A673 (cell line): ENCODE measurements at regions not wholly inside any gene's neighbourhood (a gene's known extent, or its start where the extent isn't known, plus 50 kb on each side); places are given as distances from the start of the nearest gene placed in this dataset.

Experiments used
- BruUV-seq: library from RNA; stranded (reverse); fragments of 400-500 nt; replicated peaks from 2 replicates; lab custom pipeline; 2021; lab: Mats Ljungman, UMichigan
- CTCF ChIA-PET: fragments of 300-600 bp; sonication (Branson Sonifier 250); formaldehyde crosslinking; loops from one replicate; lab custom pipeline; 2022; ENCODE audit warnings: antibody characterized with exemption; lab: Charles Lee
- POLR2A ChIA-PET: fragments of 300-600 bp; sonication (Branson Sonifier 250); formaldehyde crosslinking; loops from one replicate; lab custom pipeline; 2022; ENCODE audit warnings: antibody characterized with exemption; ENCODE audit not compliant: low non-redundant PET; lab: Charles Lee
- DNase-seq: peaks from one replicate; pipeline ENCODE4 v3.0.0-alpha.2; 2015; ENCODE audit warnings: low spot score
- H3K27ac ChIP-seq: fragments of 200-600 bp; sonication (generic); 2 replicates; pipeline ENCODE4 v1.5.1; 2016; ENCODE audit warnings: mixed run types, low read depth, mild to moderate bottlenecking, mixed read lengths, antibody characterized with exemption, low read length; ENCODE audit not compliant: poor library complexity, severe bottlenecking
- H3K27me3 ChIP-seq: fragments of 200-600 bp; sonication (generic); replicated peaks from 2 replicates; pipeline ENCODE4 v1.6.1; 2017; ENCODE audit warnings: mixed run types, low read depth, mild to moderate bottlenecking, mixed read lengths, antibody characterized with exemption, low read length; ENCODE audit not compliant: insufficient read depth, poor library complexity
- H3K36me3 ChIP-seq: fragments of 200-600 bp; sonication (generic); 2 replicates; pipeline ENCODE4 v1.6.1; 2016; ENCODE audit warnings: mixed run types, mild to moderate bottlenecking, mixed read lengths, antibody characterized with exemption, low read length; ENCODE audit not compliant: insufficient read depth, poor library complexity, severe bottlenecking
- H3K4me1 ChIP-seq: fragments of 200-600 bp; sonication (generic); 2 replicates; pipeline ENCODE4 v1.6.1; 2017; ENCODE audit warnings: mixed run types, mild to moderate bottlenecking, mixed read lengths, antibody characterized with exemption, low read length; ENCODE audit not compliant: insufficient read depth, poor library complexity, severe bottlenecking
- H3K4me3 ChIP-seq: fragments of 200-600 bp; sonication (generic); 2 replicates; pipeline ENCODE4 v1.5.1; 2016; ENCODE audit warnings: low read depth, mixed run types, mild to moderate bottlenecking, mixed read lengths, low read length; ENCODE audit not compliant: poor library complexity, severe bottlenecking
- H3K9me3 ChIP-seq: fragments of 200-600 bp; sonication (generic); 2 replicates; pipeline ENCODE4 v1.6.1; 2016; ENCODE audit warnings: mixed run types, low read depth, mild to moderate bottlenecking, mixed read lengths, antibody characterized with exemption, low read length; ENCODE audit not compliant: poor library complexity, severe bottlenecking
- CTCF ChIP-seq: fragments of 300-800, 200-600 bp; sonication (generic); conservative IDR thresholded peaks from 2 replicates; pipeline ENCODE4 v1.5.1; 2017; ENCODE audit warnings: low read depth, mild to moderate bottlenecking, antibody characterized with exemption, low read length, moderate library complexity, mixed read lengths
- EZH2 ChIP-seq: fragments of 200-600 bp; sonication (generic); IDR thresholded peaks from 2 replicates; pipeline ENCODE4 v1.6.1; 2017; ENCODE audit warnings: borderline replicate concordance, low read depth, mild to moderate bottlenecking, mixed read lengths, antibody characterized with exemption, low read length; ENCODE audit not compliant: poor library complexity, severe bottlenecking
- intact Hi-C: fragments of 100-400 bp; cut with micrococcal nuclease; formaldehyde crosslinking; loops from one replicate; pipeline ENCODE4 v1.10.0; 2022; ENCODE audit not compliant: unreplicated experiment

- Histone ChIP-seq H3K36me3 (no peaks in the 10 kb centered on the region), H3K27me3 (no peaks in the 10 kb centered on the region), H3K27ac (peak overlapping the region; percentile 39), H3K9me3 (peaks cover 8% of the 10 kb centered on the region), H3K4me1 (peaks cover 27% of the 10 kb centered on the region), H3K4me3 (no peak overlapping the region)
- ChIA-PET CTCF (interaction anchor here (0.6 to 0.8 kb wide), 2 partner anchors 385 to 871 kb away, joined by 3 read pairs; no protein-coding TSS in a partner anchor), POLR2A (no interaction called here)
- intact Hi-C loops, result no loop called here
- peak; percentile 81 for DNase-seq
- no peak for TF ChIP-seq CTCF
- no peak for TF ChIP-seq EZH2
- BruUV-seq, result no TSS peak
Observed at GRCh38 chr3:102614021-102614569, 179.3 kb downstream of the ZPLD1 start.

- H3K27me3 ChIP-seq, result no peaks in the 10 kb centered on the region
- no peak for TF ChIP-seq CTCF
- TF ChIP-seq EZH2, result no peak
- no peak overlapping the region for H3K4me3 ChIP-seq
- peak; percentile 94 for DNase-seq
- BruUV-seq, result no TSS peak
- CTCF ChIA-PET, result interaction anchor here (0.6 kb wide), 1 partner anchor 871 kb away, joined by 3 read pairs; no protein-coding TSS in a partner anchor
- peaks cover 27% of the 10 kb centered on the region for H3K4me1 ChIP-seq
- H3K36me3 ChIP-seq, result no peaks in the 10 kb centered on the region
- no peak overlapping the region for H3K27ac ChIP-seq
- intact Hi-C loops, result no loop called here
- POLR2A ChIA-PET, result no interaction called here
- peaks cover 8% of the 10 kb centered on the region for H3K9me3 ChIP-seq
Observed at GRCh38 chr3:102614585-102614984, 179.8 kb downstream of the ZPLD1 start.

GRCh38 chr3:102617381-102617780 lies 182.6 kb downstream of the ZPLD1 start:
- peaks cover 27% of the 10 kb centered on the region for H3K4me1 ChIP-seq
- ChIA-PET CTCF (no interaction called here), POLR2A (no interaction called here)
- H3K36me3 ChIP-seq, result no peaks in the 10 kb centered on the region
- BruUV-seq, result no TSS peak
- DNase-seq, result no peak
- no peak overlapping the region for H3K4me3 ChIP-seq
- intact Hi-C loops, result no loop called here
- H3K9me3 ChIP-seq, result no peaks in the 10 kb centered on the region
- H3K27me3 ChIP-seq, result no peaks in the 10 kb centered on the region
- TF ChIP-seq EZH2, result no peak
- no peak for TF ChIP-seq CTCF
- no peak overlapping the region for H3K27ac ChIP-seq
